Uterus (tissue), 2 donors: ENCODE measurements at regions not wholly inside any gene's neighbourhood (a gene's known extent, or its start where the extent isn't known, plus 50 kb on each side); places are given as distances from the start of the nearest gene placed in this dataset.

Source experiments
- POLR2A ChIP-seq, 2 donors: fragments of 450-650 bp; IDR thresholded peaks; one replicate each; pipeline ENCODE4 v1.6.1; 2016; ENCODE audit warnings: antibody characterized with exemption in 2 of 2, mild to moderate bottlenecking in 1 of 2, moderate library complexity in 1 of 2
- TF ChIP-seq, protein P1 (sequence below), 4 experiments: fragments of 200-600 bp in 2 of 4; fragments of 450-650 bp in 2 of 4; sonication (generic) in 2 of 4; IDR thresholded peaks; one replicate each; pipeline ENCODE4 v1.5.1; 2016 to 2019; ENCODE audit warnings: antibody characterized with exemption in 4 of 4, mild to moderate bottlenecking in 2 of 4, moderate library complexity in 1 of 4

DNA sequence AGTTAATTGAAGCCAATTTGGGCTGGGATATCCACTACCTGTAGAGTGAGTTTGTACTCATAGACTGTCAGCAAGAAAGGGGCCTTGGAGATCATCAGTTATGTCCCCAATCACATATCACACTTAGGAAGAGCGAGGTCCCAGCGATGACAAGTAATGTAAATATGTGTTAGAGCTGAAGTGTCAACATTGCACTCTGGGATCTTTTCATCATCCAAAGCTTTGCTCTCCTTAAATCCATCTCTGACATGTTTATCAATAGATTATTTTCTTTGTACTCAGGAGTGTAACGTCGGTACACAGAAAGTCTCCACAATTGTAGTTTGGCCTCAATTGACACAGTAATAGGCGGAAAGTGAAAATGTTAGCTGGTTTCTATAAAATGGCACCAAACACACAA, 113.7 kb upstream of the TPRG1 start:
- TF ChIP-seq, protein P1, sequence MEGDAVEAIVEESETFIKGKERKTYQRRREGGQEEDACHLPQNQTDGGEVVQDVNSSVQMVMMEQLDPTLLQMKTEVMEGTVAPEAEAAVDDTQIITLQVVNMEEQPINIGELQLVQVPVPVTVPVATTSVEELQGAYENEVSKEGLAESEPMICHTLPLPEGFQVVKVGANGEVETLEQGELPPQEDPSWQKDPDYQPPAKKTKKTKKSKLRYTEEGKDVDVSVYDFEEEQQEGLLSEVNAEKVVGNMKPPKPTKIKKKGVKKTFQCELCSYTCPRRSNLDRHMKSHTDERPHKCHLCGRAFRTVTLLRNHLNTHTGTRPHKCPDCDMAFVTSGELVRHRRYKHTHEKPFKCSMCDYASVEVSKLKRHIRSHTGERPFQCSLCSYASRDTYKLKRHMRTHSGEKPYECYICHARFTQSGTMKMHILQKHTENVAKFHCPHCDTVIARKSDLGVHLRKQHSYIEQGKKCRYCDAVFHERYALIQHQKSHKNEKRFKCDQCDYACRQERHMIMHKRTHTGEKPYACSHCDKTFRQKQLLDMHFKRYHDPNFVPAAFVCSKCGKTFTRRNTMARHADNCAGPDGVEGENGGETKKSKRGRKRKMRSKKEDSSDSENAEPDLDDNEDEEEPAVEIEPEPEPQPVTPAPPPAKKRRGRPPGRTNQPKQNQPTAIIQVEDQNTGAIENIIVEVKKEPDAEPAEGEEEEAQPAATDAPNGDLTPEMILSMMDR (IDR thresholded peaks at IDR 0.05) = no peak
- no peak for TF ChIP-seq POLR2A (IDR thresholded peaks at IDR 0.05)
